Fibroblast of gingiva (primary cell): ENCODE measurements at regions not wholly inside any gene's neighbourhood (a gene's known extent, or its start where the extent isn't known, plus 50 kb on each side); places are given as distances from the start of the nearest gene placed in this dataset.

ENCODE experiments used
- DNase-seq: peaks from one replicate; pipeline ENCODE4 v3.0.0-alpha.2; 2011; ENCODE audit warnings: low read depth

DNA sequence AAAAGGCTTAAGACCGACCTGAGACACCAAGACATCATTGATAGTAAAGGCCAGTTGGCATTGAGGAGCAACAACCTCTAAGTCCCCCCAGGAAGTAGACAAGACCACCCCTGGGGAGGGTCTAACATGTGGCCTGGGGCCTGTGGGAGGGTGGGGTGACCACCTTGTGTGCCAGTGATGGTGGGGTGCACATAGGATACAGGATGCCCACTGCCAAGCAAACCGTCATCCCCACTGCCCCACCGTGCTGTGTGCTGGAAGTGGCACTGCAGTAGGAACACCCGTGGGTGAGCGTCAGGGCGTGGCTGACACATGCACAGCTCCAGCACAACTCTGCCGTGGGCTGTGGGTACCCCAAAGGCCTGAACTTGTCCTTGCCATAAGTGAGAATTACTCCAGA, 84.3 kb upstream of the LGALSL start:
- no peak for DNase-seq

- no peak for DNase-seq
Measured at GRCh38 chr2:64371727-64372126, 82.2 kb upstream of the LGALSL start.

- DNase-seq: no peak
Measured at GRCh38 chr2:64374686-64375085, 79.3 kb upstream of the LGALSL start.

GRCh38 chr2:64376926-64377325, 77.0 kb upstream of the LGALSL start:
- DNase-seq: no peak

DNA sequence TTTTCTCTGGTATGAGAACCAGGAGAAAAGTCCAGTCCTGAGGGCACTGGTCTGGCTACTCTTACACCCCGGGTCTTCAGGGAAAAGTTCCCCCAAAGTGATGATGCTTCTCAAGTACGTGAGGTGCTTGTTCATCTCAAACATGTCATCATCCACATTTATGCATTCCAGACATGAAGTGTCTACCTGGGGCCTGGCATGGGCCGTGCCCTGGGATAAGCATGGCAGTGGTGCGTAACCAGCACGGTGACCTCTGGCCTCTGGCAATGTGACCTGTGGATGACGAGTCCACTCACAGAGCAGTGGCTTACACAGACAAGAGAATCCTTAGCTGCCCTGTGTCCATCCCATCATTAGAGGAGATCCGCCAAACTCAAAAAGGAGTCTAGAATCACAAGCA, 74.8 kb upstream of the LGALSL start:
- DNase-seq: no peak

DNA sequence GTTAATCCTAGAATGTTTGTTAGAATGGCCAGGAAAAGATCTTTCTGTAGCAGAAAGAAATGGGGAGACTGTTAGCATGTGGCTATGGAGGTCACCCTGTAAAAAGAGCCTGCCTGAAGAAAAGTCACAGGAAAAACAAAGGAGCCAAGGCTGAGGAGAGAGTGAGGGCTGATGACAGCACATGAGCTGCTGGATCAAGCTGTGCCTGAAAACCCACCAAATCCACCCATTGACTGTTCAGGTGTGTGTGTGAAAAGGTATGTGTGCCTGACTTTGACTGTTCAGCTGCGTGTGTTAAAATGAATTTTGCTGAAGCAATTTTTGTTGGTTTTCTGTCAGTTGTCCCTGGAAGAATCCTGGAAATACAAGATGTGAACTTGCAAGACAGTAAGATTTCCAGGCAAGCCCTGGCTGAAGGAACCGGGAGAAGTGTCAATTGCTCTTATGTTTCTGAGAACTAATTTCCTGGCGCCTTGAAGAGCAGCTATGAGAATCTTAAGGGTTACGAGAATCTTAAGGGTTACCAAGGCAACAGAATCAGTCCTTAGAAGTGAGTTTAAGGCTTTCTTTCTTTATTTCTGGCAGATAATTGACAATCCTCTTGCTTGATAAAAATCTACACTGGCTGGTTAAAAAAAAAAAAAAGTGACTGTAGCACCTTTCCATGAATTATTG, 73.0 kb upstream of the LGALSL start:
- DNase-seq: no peak

DNA sequence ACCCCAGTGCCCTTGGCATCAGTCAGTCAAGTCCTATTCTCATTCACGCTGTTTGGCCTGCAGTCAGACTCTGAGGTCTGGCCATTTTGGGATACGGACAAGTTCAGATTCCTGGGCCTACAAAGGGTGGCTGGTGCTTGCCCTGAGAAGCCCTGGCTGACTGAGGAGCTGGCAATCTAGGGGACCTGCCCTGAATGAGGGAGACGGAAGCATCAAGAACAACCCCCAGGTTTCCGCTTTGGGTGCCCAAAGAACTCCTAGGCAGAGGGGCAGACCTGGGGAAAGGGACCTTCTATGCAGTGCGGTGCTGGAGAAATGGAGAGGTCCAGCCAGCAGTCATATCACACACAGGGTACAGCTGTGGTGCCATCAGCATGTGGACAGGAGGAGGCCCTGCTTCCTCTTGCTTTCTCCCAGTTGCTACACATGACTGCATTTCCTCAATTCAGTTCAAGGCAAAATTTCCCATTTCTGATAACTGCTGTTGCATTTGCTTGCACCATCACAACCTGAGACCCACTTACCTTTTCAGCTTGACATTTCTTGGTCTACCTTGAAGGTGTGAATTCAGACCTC, 70.9 kb upstream of the LGALSL start:
- DNase-seq: no peak

DNA sequence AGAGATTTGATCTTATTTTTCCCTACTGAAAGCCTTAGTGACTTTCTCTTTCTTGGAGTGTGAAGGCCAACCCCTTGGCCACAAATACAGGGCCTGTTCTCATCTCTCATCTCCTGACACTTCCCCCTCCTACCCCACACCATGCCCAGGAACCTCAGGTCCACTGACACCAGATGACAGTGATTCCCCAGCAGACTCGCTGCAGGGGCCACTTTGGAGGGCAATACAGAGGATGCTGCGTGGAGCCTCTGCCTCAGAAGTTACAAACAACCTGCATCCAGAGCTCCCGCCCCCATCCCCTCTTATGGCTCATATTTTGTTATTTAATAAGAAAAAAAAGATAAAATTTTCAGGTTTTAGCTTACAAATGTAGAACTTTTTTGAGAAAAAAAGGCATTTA, 70.1 kb upstream of the LGALSL start:
- DNase-seq: no peak

GRCh38 chr2:64386676-64387075, 67.3 kb upstream of the LGALSL start:
- DNase-seq: no peak

- DNase-seq: no peak
Measured at GRCh38 chr2:64390586-64390985, 63.4 kb upstream of the LGALSL start.

DNA sequence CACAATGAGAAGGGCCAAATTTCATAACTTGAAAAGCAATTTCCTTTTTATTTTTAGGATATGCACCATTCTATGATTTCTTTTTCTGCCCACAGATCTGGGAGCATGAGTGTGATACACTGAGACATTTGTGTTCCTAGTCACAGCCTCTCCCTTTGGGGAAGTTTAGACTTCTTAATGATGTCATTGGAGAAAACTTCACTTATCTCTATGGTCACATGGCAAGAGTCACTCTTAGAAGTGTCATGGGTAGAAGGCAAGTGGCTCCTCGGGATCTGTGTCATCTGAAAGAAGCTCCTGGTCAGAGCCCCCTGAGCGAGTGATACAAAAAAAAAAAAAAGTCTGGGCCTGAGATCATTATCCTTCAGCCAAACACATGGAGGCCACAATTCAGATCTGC, 62.5 kb upstream of the LGALSL start:
- no peak for DNase-seq

DNA sequence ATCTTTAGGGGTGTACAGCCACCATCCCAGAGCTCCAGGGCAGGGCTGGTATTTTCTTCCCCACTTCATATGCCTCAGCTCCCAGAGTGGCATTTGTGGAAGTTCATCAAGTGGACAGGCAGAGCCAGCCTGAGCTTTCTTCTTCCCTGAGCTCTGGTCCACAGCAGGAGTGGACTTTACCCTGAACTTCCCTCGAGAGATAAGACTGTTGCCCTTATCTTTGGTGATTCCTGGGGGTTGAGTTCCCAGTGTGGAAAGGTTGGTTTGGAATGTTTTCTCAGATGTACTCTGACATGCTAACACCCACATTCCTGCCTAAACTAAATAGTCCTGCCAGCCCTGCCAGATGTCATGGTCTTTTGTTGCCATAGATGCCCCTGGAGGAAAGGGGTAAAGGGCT, 62.0 kb upstream of the LGALSL start:
- no peak for DNase-seq

GRCh38 chr2:64392529-64392928, 61.4 kb upstream of the LGALSL start:
- no peak for DNase-seq

- no peak for DNase-seq
Measured at GRCh38 chr2:64393383-64394010, 60.5 kb upstream of the LGALSL start.

- DNase-seq: no peak
Measured at GRCh38 chr2:64394153-64394552, 59.8 kb upstream of the LGALSL start.

GRCh38 chr2:64396001-64396400, 58.0 kb upstream of the LGALSL start:
- DNase-seq: no peak

DNA sequence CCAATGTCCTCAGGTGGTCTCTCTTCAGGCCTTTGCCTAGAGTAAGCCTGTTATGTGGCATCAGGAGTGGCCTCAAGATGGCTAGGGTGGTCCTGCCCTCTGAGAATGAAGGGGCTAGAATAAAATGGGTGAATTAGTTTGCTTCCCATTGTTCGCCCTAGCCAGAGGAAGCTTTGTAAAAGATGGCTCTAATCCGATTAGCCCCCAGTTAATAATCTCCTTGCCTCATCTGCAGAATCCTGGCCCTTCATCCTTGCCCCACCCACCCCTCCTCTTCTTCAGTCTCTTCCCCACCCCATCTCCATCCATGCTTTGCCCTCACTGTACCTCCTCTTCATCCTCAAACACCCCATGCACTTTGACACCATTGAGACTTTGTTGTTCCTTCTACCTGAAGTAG, 57.4 kb upstream of the LGALSL start:
- DNase-seq: no peak

DNA sequence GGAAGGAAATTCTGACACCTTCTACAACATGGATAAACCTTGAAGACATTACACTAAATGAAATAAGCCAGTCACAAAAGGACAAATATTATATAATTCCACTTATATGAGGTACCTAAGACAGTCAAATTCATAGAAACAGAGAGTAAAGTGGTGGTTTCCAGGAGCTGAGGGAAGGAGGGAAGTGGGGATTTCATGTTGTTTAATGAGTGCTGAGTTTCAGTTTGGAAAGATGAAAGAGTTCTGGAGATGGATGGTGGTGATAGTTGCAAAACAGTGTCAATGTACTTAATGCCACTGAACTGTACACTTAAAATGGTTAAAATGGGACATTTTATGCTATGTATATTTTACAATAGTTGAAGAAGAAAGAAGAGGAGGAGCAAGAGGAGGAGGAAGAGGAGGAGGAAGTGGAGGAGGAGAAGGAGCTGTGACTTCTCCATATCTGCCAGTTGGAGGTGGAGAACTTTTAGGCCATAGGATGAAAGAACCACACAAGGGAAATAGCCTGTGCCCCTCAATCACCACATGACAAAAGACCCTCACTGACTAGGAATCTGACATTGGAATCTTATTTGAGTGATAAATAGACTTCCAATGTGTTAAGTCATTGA, 55.3 kb upstream of the LGALSL start:
- no peak for DNase-seq

GRCh38 chr2:64399521-64399920, 54.4 kb upstream of the LGALSL start:
- no peak for DNase-seq

DNA sequence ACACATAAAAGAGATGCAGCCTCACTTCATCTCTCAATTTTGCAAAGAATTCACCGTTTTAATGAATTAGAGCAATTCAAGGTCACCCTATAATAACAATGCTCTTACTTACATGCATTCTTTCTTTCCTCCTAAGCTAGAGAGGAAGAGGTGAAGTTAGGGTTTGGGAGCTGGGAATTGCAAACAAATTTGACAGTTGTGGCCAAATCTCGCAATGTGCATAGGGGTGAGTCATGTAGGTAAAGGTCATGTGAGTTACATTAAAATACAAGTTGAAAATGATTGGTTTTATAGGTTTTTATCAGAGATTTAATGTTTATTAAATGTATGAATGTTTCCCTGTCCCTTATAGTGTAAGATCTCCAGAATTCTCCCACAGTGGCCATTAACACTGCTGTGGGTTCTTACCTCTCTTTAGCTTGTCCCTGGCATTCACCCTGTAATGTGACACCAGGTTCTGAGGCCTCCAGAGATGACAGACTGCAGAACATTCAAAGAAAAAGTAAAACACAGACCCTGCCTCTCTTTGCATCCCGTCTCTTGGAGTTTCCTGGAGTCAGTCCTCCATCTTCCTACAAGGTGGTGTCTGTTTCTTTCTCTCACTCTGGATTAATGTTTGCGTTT, 53.7 kb upstream of the LGALSL start:
- no peak for DNase-seq

DNA sequence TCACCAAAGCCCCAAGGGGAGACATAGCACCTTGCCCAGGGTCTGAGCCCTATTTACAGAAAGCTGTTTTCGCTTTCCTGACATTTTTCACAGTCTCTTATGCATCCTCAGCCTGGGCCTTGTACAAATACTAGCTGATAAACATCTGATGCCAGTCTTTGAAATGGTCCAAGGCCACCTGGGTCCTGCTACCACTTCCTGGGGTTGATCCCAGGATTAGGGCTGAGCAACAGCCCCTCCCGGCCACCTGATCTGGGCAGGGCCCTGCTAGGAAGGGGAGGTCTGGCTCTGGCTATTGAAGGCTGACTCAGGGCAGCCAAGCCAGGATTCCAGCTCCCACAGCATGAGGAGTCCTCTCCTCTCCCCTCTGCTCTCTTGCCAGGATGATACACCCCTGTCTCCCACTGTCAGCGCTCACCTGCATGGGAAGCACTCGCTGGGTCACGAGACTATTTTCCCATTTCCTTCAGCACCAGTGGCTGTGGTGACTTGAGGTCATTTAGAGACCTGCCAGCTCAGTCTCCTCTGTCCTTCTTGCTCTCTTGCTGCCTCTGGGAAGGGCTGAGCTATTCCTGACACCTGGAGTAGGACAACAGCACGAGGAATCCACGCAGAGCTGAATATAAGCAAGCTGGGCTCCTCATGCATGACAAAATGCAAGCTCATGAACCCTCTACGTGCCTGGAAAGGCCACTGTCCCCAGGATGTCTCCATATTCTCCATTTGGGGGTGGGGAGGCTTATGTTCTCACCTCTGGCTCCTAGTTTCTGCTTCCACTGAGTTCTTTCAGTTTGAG, 53.0 kb upstream of the LGALSL start:
- no peak for DNase-seq

GRCh38 chr2:64401529-64401880, 52.5 kb upstream of the LGALSL start:
- DNase-seq: no peak
